Inflammatory macrophage (primary cell): ENCODE measurements at regions not wholly inside any gene's neighbourhood (a gene's known extent, or its start where the extent isn't known, plus 50 kb on each side); places are given as distances from the start of the nearest gene placed in this dataset.

Experiments
- DNase-seq, 2 donors: peaks; one replicate each; pipeline ENCODE4 v3.0.0-alpha.2; 2020 to 2022

GRCh38 chr10:2494399-2494798 lies 572.9 kb upstream of the PFKP start:
- DNase-seq = no peak

- DNase-seq = no peak
Observed at GRCh38 chr10:2488446-2489005, 578.8 kb upstream of the PFKP start.

GRCh38 chr10:2487921-2488320 lies 579.4 kb upstream of the PFKP start:
- no peak for DNase-seq

GRCh38 chr10:2478656-2479055 lies 588.7 kb upstream of the PFKP start:
- no peak for DNase-seq

- DNase-seq = no peak
Observed at GRCh38 chr10:2476812-2477553, 590.4 kb upstream of the PFKP start.

GRCh38 chr10:2476218-2476811 lies 591.0 kb upstream of the PFKP start:
- no peak for DNase-seq

- DNase-seq = no peak
Observed at GRCh38 chr10:2475711-2476217, 591.6 kb upstream of the PFKP start.

- no peak for DNase-seq
Observed at GRCh38 chr10:2471811-2472210, 595.5 kb upstream of the PFKP start.

GRCh38 chr10:2469802-2470201 lies 597.5 kb upstream of the PFKP start:
- DNase-seq = no peak

GRCh38 chr10:2464483-2464882 lies 602.9 kb upstream of the PFKP start:
- no peak for DNase-seq

- DNase-seq = no peak
Observed at GRCh38 chr10:2463316-2463715, 604.0 kb upstream of the PFKP start.

- no peak for DNase-seq
Observed at GRCh38 chr10:2462581-2462980, 604.8 kb upstream of the PFKP start.

GRCh38 chr10:2460812-2461211 lies 606.5 kb upstream of the PFKP start:
- no peak for DNase-seq

- no peak for DNase-seq
Observed at GRCh38 chr10:2459713-2460112, 607.6 kb upstream of the PFKP start.

GRCh38 chr10:2456834-2457233 lies 610.5 kb upstream of the PFKP start:
- no peak for DNase-seq

- DNase-seq = no peak
Observed at GRCh38 chr10:2445370-2445769, 622.0 kb upstream of the PFKP start.

- no peak for DNase-seq
Observed at GRCh38 chr10:2439983-2440382, 627.4 kb upstream of the PFKP start.

- no peak for DNase-seq
Observed at GRCh38 chr10:2439000-2439399, 628.3 kb upstream of the PFKP start.

- DNase-seq = no peak
Observed at GRCh38 chr10:2438248-2438939, 629.0 kb upstream of the PFKP start.

- DNase-seq = no peak
Observed at GRCh38 chr10:2436933-2437332, 630.4 kb upstream of the PFKP start.

GRCh38 chr10:2431961-2432360 lies 635.4 kb upstream of the PFKP start:
- DNase-seq = no peak

- DNase-seq = no peak
Observed at GRCh38 chr10:2427412-2427811, 639.9 kb upstream of the PFKP start.

- DNase-seq = no peak
Observed at GRCh38 chr10:2425320-2425719, 642.0 kb upstream of the PFKP start.

- no peak for DNase-seq
Observed at GRCh38 chr10:2414562-2414961, 652.8 kb upstream of the PFKP start.
